K562 (cell line): ENCODE measurements at regions not wholly inside any gene's neighbourhood (a gene's known extent, or its start where the extent isn't known, plus 50 kb on each side); places are given as distances from the start of the nearest gene placed in this dataset.

Experiments used
- ATAC-seq: fragments of 200-7000 bp; cut with Tn5 transposase; 3 replicates; pipeline ENCODE4 v1.9.1; 2020; ENCODE audit warnings: moderate library complexity
- BruUV-seq: library from RNA; stranded (reverse); fragments of 400-500 nt; replicated peaks from 2 replicates; lab custom pipeline; 2021; lab: Mats Ljungman, UMichigan
- CTCF ChIA-PET: fragments of 300-600 bp; formaldehyde crosslinking; extraction: SDS; loops from one replicate; lab custom pipeline; 2021; ENCODE audit warnings: low intra/inter-chr PET ratio; lab: Yijun Ruan, JAX
- POLR2A ChIA-PET: fragments of 300-600, 350-650 bp; sonication (Branson Sonifier 250); formaldehyde crosslinking; extraction: SDS; loops from one replicate; lab custom pipeline; 2021; ENCODE audit warnings: antibody characterized with exemption, inconsistent platforms; lab: Yijun Ruan, JAX
- DNase-seq, 4 experiments: peaks; one replicate each; pipeline versions ENCODE4 v3.0.0 to v3.0.0-alpha.2; 2011 to 2018; ENCODE audit warnings: low spot score in 3 of 4, mixed read lengths in 3 of 4; ENCODE audit errors: extremely low read depth in 1 of 4
- FAIRE-seq: peaks from 2 replicates; lab custom pipeline; 2011; peaks lifted over from hg19 to GRCh38; lab: Jason Lieb, UNC
- H2AFZ ChIP-seq: 2 replicates; pipeline ENCODE4 v1.6.0; 2011; ENCODE audit warnings: low read depth, low read length, control low read depth, inconsistent platforms
- H3K27ac ChIP-seq: fragments of 200-600 bp; 3 replicates; pipeline ENCODE4 v1.8.0; 2011; ENCODE audit warnings: low read depth, mild to moderate bottlenecking, control low read depth, inconsistent platforms, low read length, moderate library complexity, mixed read lengths; ENCODE audit errors: extremely low read depth
- H3K27me3 ChIP-seq, 2 experiments: fragments of 300-600 bp in 1 of 2; 2 replicates in 1 of 2; 3 replicates in 1 of 2; pipeline versions ENCODE4 v1.6.0 to v1.8.0; 2011; ENCODE audit warnings: inconsistent platforms in 2 of 2, low read length in 2 of 2, mild to moderate bottlenecking in 1 of 2, mixed read lengths in 1 of 2, moderate library complexity in 1 of 2; ENCODE audit not compliant: control insufficient read depth in 2 of 2, insufficient read depth in 2 of 2
- H3K36me3 ChIP-seq: fragments of 300-600 bp; 3 replicates; pipeline ENCODE4 v1.8.0; 2011; ENCODE audit warnings: mild to moderate bottlenecking, low read length, inconsistent platforms; ENCODE audit not compliant: control insufficient read depth, insufficient read depth
- H3K4me1 ChIP-seq, 2 experiments: fragments of 200-600 bp in 1 of 2; replicated peaks in 1 of 2; 2 replicates in 1 of 2; 3 replicates in 1 of 2; pipeline versions ENCODE4 v1.5.1 to v1.8.0; 2011; ENCODE audit warnings: inconsistent platforms in 2 of 2, low read length in 2 of 2, mild to moderate bottlenecking in 1 of 2, mixed read lengths in 1 of 2, moderate library complexity in 1 of 2; ENCODE audit not compliant: control insufficient read depth in 2 of 2, insufficient read depth in 2 of 2
- H3K4me2 ChIP-seq: 2 replicates; pipeline ENCODE4 v1.6.1; 2011; ENCODE audit warnings: low read length, control low read depth, inconsistent platforms, mixed read lengths; ENCODE audit not compliant: insufficient read depth
- H3K4me3 ChIP-seq: fragments of 200-600 bp; sonication (generic), shearing (Covaris generic); 2 replicates; pipeline ENCODE4 v1.5.1; 2016; ENCODE audit warnings: control low read depth, inconsistent platforms
- H3K79me2 ChIP-seq: fragments of 200-600 bp; 3 replicates; pipeline ENCODE4 v1.8.0; 2011; ENCODE audit warnings: low read length, inconsistent platforms; ENCODE audit not compliant: control insufficient read depth, insufficient read depth
- H3K9ac ChIP-seq, 2 experiments: 2 replicates each; pipeline versions ENCODE4 v1.6.0 to v1.6.1; 2011; ENCODE audit warnings: low read depth in 2 of 2, low read length in 2 of 2, control low read depth in 1 of 2, inconsistent platforms in 1 of 2, mild to moderate bottlenecking in 1 of 2, mixed read lengths in 1 of 2; ENCODE audit not compliant: insufficient read depth in 1 of 2
- H3K9me1 ChIP-seq: one replicate; pipeline ENCODE4 v1.6.0; 2011; ENCODE audit warnings: inconsistent platforms, mild to moderate bottlenecking, low read length, moderate library complexity; ENCODE audit not compliant: control insufficient read depth, insufficient read depth
- H3K9me3 ChIP-seq: replicated peaks from 2 replicates; pipeline ENCODE4 v1.5.1; 2011; ENCODE audit warnings: low read depth, low read length, inconsistent platforms; ENCODE audit not compliant: control insufficient read depth, insufficient read depth
- H4K20me1 ChIP-seq: replicated peaks from 2 replicates; pipeline ENCODE4 v1.6.1; 2011; ENCODE audit warnings: low read length, inconsistent platforms, mixed read lengths; ENCODE audit not compliant: control insufficient read depth, insufficient read depth
- CC2D1A ChIP-seq: fragments of 450-650 bp; IDR thresholded peaks from 2 replicates; pipeline ENCODE4 v1.6.1; 2017; ENCODE audit warnings: mild to moderate bottlenecking
- ELF2 ChIP-seq: fragments of 250-450 bp; sonication (Bioruptor Pico); IDR thresholded peaks from 2 replicates; pipeline ENCODE4 v1.5.0; 2021; ENCODE audit warnings: mild to moderate bottlenecking
- NR2C2 ChIP-seq, 2 experiments: fragments of 200-800 bp in 1 of 2; sonication (Bioruptor generic) in 1 of 2; sonication (generic) in 1 of 2; formaldehyde crosslinking in 1 of 2; IDR thresholded peaks; 2 replicates each; pipeline versions ENCODE4 v1.6.1 to v1.8.0; 2016 to 2022; ENCODE audit warnings: mild to moderate bottlenecking in 1 of 2, missing compliant biosample characterization in 1 of 2, missing genetic modification characterization in 1 of 2, missing genetic modification reagents in 1 of 2
- NR3C1 ChIP-seq: sonication (generic); formaldehyde crosslinking; IDR thresholded peaks from 2 replicates; pipeline ENCODE4 v1.8.1; 2022; ENCODE audit warnings: missing genetic modification reagents
- NR4A1 ChIP-seq, 2 experiments: fragments of 250-450 bp in 1 of 2; fragments of 450-650 bp in 1 of 2; sonication (Bioruptor Pico) in 1 of 2; IDR thresholded peaks; 2 replicates each; pipeline versions ENCODE4 v1.4.0 to v1.6.1; 2016 to 2020; ENCODE audit warnings: mild to moderate bottlenecking in 2 of 2, missing compliant biosample characterization in 1 of 2, missing genetic modification characterization in 1 of 2, moderate library complexity in 1 of 2
- PHF8 ChIP-seq: fragments of 200-600 bp; sonication (generic); IDR thresholded peaks from 2 replicates; pipeline ENCODE4 v1.6.1; 2012; ENCODE audit warnings: mixed run types, mild to moderate bottlenecking, inconsistent platforms, low read length, moderate library complexity, borderline replicate concordance
- RBBP5 ChIP-seq: fragments of 200-600 bp; sonication (generic); IDR thresholded peaks from 2 replicates; pipeline ENCODE4 v1.6.1; 2012; ENCODE audit warnings: borderline replicate concordance, mild to moderate bottlenecking, low read length, control low read depth, inconsistent platforms; ENCODE audit not compliant: insufficient read depth, poor library complexity, severe bottlenecking
- SRSF1 ChIP-seq: fragments of 200-400 bp; formaldehyde crosslinking; IDR thresholded peaks from 2 replicates; pipeline ENCODE4 v1.6.1; 2017; ENCODE audit warnings: mild to moderate bottlenecking, low read depth, low read length, moderate library complexity
- TBP ChIP-seq: optimal IDR thresholded peaks from 2 replicates; pipeline ENCODE3; 2011; ENCODE audit warnings: low read depth, low read length, improper control_type of control experiment
- ZNF384 ChIP-seq: IDR thresholded peaks from 2 replicates; pipeline ENCODE4 v1.6.1; 2012; ENCODE audit warnings: low read depth, low read length, improper control_type of control experiment
- WGBS: fragments of 100-300 bp; shearing (Covaris generic); methylation state at CpG from one replicate; pipeline ENCODE4 v1.1.6; 2016; ENCODE audit warnings: low coverage, mixed read lengths; ENCODE audit not compliant: insufficient coverage; ENCODE audit errors: missing lambda C conversion rate; 5-methylcytosine and 5-hydroxymethylcytosine counted together
- in situ Hi-C: fragments of 300-500 bp; cut with MboI; formaldehyde crosslinking; loops from 4 replicates; pipeline ENCODE4 v1.15.0; 2018; ENCODE audit warnings: inconsistent platforms, mixed read lengths
- intact Hi-C: fragments of 100-400 bp; cut with micrococcal nuclease; formaldehyde crosslinking; loops from 2 replicates; pipeline ENCODE4 v1.14.2; 2022
- TF ChIP-seq, protein P1 (sequence below): fragments of 250-450 bp; sonication (Bioruptor Pico); IDR thresholded peaks from 2 replicates; pipeline ENCODE4 v1.5.0; 2021; ENCODE audit warnings: mild to moderate bottlenecking, moderate library complexity
- TF ChIP-seq, protein P2 (sequence below): IDR thresholded peaks from 2 replicates; pipeline ENCODE4 v1.6.1; 2014; ENCODE audit warnings: antibody characterized with exemption
- TF ChIP-seq, protein P3 (sequence below): fragments of 450-650 bp; formaldehyde crosslinking; IDR thresholded peaks from 2 replicates; pipeline ENCODE4 v1.4.0; 2022; ENCODE audit warnings: mild to moderate bottlenecking, moderate library complexity
- TF ChIP-seq, protein P4 (sequence below): fragments of 450-650 bp; IDR thresholded peaks from 2 replicates; pipeline ENCODE4 v1.6.1; 2017; ENCODE audit warnings: mild to moderate bottlenecking, moderate library complexity
- TF ChIP-seq, protein P5 (sequence below): fragments of 450-650 bp; IDR thresholded peaks from 2 replicates; pipeline ENCODE4 v1.6.1; 2016; ENCODE audit warnings: low read depth, mild to moderate bottlenecking, moderate library complexity

DNA sequence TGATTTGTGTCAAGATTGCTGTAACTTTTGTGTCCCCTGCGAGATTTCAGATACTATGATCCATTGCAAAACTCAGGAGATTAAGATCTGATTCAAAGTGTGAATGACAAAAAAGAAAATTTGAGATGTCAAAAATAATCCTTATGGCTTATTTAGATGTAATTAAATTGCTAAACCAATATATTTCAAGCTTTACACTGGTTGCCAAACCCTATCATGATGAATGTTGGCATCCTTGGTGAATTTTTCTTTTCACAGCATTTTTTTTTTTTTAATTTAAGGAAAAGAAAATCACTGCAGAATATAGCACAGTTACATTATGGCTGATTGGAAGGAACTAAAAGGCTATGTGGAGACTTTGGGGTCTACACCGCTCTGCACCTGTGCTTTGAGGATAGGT, 133.5 kb upstream of the PITRM1 start:
- ChIA-PET POLR2A (interaction anchor here (1.1 kb wide), 1 partner anchor 8 kb away, joined by 4 read pairs; no protein-coding TSS in a partner anchor), CTCF (no interaction called here)
- Histone ChIP-seq H3K4me1 (no peaks in the 10 kb centered on the region), H3K36me3 (no peaks in the 10 kb centered on the region), H3K9ac (no peak overlapping the region), H3K27me3 (peaks cover 2 to 20% of the 10 kb centered on the region in 2 experiments; a peak in 4 of 5 replicates), H3K9me3 (no peaks in the 10 kb centered on the region), H3K4me2 (no peak overlapping the region), H3K9me1 (no peaks in the 10 kb centered on the region), H3K79me2 (no peaks in the 10 kb centered on the region), H4K20me1 (no peaks in the 10 kb centered on the region), H3K4me3 (no peak overlapping the region), H2AFZ (no peak overlapping the region), H3K27ac (no peak overlapping the region)
- intact Hi-C loops: no loop called here
- ATAC-seq (no peak), FAIRE-seq (no peak), DNase-seq (no peak)
- no TSS peak for BruUV-seq
- in situ Hi-C loops: no loop called here
- WGBS: 0% methylated on average over 2 of the region's 2 CpGs
- no peak for TF ChIP-seq NR3C1
- TF ChIP-seq, protein P1, sequence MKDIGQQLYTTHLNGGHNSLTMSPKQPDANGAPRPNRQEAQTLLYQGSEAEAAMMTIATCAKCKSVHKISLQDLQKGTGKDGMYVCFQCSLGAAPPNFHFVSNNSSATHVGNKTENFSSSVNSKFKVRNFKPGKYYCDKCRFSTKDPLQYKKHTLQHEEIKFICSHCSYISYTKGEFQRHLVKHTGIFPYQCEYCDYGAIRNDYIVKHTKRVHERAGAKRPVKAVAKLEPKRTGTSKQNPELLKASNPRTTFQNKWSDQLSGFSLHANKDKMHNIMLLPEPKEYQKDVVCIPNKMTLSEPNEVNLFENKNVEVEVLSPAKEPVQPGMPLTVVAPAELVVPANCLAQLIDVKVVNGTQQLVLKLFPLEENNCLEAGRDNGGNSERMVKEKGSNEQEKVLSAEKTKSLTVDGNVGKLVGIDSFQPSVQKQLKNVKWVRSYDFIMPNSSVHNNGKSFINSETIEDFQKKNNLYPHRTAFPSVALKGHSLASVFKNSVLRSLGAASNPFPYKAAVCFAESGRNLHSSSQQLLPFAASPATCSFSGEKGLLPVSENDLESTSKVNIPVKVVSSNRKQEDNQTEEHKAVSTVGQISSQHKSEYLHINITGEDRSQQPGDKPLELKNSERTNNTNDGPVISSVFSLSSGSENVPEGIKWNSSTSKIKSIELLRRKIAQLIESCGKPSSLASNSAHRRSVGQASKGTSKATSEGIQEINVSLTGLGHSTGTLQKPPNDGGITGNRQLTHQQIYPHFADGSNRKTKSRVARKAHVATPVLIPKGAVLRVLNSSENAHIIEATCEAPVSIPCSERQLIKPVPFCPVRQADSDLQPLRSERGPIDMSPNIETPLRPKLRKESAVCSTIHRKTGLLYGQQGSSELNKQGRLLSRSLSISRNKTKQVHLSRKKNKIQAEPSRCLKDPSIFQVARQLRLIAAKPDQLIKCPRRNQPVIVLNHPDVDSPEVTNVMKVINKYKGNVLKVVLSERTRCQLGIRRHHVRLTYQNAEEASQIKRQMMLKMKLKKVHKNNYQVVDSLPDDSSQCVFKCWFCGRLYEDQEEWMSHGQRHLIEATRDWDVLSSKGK (CRISPR knock-in tag): no peak
- TF ChIP-seq, protein P2, sequence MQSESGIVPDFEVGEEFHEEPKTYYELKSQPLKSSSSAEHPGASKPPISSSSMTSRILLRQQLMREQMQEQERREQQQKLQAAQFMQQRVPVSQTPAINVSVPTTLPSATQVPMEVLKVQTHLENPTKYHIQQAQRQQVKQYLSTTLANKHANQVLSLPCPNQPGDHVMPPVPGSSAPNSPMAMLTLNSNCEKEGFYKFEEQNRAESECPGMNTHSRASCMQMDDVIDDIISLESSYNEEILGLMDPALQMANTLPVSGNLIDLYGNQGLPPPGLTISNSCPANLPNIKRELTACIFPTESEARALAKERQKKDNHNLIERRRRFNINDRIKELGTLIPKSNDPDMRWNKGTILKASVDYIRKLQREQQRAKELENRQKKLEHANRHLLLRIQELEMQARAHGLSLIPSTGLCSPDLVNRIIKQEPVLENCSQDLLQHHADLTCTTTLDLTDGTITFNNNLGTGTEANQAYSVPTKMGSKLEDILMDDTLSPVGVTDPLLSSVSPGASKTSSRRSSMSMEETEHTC: no peak
- no peak for TF ChIP-seq ELF2 (CRISPR knock-in tag)
- no peak for TF ChIP-seq ZNF384
- TF ChIP-seq PHF8: no peak
- no peak for TF ChIP-seq NR4A1 (CRISPR knock-in tag; IDR thresholded peaks at IDR 0.05)
- no peak for TF ChIP-seq NR4A1 (tag; IDR thresholded peaks at IDR 0.05)
- TF ChIP-seq RBBP5: no peak
- no peak for TF ChIP-seq NR2C2 (CRISPR knock-in tag; IDR thresholded peaks at IDR 0.05)
- no peak for TF ChIP-seq NR2C2 (tag; IDR thresholded peaks at IDR 0.05)
- no peak for TF ChIP-seq CC2D1A
- no peak for TF ChIP-seq SRSF1
- TF ChIP-seq, protein P3, sequence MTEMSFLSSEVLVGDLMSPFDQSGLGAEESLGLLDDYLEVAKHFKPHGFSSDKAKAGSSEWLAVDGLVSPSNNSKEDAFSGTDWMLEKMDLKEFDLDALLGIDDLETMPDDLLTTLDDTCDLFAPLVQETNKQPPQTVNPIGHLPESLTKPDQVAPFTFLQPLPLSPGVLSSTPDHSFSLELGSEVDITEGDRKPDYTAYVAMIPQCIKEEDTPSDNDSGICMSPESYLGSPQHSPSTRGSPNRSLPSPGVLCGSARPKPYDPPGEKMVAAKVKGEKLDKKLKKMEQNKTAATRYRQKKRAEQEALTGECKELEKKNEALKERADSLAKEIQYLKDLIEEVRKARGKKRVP: no peak
- TF ChIP-seq, protein P4, sequence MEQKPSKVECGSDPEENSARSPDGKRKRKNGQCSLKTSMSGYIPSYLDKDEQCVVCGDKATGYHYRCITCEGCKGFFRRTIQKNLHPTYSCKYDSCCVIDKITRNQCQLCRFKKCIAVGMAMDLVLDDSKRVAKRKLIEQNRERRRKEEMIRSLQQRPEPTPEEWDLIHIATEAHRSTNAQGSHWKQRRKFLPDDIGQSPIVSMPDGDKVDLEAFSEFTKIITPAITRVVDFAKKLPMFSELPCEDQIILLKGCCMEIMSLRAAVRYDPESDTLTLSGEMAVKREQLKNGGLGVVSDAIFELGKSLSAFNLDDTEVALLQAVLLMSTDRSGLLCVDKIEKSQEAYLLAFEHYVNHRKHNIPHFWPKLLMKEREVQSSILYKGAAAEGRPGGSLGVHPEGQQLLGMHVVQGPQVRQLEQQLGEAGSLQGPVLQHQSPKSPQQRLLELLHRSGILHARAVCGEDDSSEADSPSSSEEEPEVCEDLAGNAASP: no peak
- TF ChIP-seq TBP: no peak
- TF ChIP-seq, protein P5, sequence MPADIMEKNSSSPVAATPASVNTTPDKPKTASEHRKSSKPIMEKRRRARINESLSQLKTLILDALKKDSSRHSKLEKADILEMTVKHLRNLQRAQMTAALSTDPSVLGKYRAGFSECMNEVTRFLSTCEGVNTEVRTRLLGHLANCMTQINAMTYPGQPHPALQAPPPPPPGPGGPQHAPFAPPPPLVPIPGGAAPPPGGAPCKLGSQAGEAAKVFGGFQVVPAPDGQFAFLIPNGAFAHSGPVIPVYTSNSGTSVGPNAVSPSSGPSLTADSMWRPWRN: no peak
